Adipocyte (in vitro differentiated cells): ENCODE measurements at regions not wholly inside any gene's neighbourhood (a gene's known extent, or its start where the extent isn't known, plus 50 kb on each side); places are given as distances from the start of the nearest gene placed in this dataset.
"Not testable (repeated sequence)": the region's sequence is repeated elsewhere in the genome, so short reads cannot be mapped to it uniquely, and the experiment has no call there.

Experiments used
- DNase-seq: peaks from one replicate; pipeline ENCODE4 v3.0.0-alpha.2; 2015; ENCODE audit warnings: low read depth
- H3K27me3 ChIP-seq: replicated peaks from 2 replicates; pipeline ENCODE4 v1.7.0; 2013; ENCODE audit warnings: mild to moderate bottlenecking, low read length, moderate library complexity; ENCODE audit not compliant: control insufficient read depth, insufficient read depth
- H3K36me3 ChIP-seq: 2 replicates; pipeline ENCODE4 v1.7.0; 2013; ENCODE audit warnings: low read length, mild to moderate bottlenecking, moderate library complexity; ENCODE audit not compliant: control insufficient read depth, insufficient read depth, severe bottlenecking
- H3K4me1 ChIP-seq: 2 replicates; pipeline ENCODE4 v1.7.0; 2013; ENCODE audit warnings: mild to moderate bottlenecking, low read length, moderate library complexity; ENCODE audit not compliant: control insufficient read depth, insufficient read depth
- H3K4me3 ChIP-seq: 2 replicates; pipeline ENCODE4 v1.7.0; 2013; ENCODE audit warnings: mild to moderate bottlenecking, low read length, moderate library complexity
- H3K9ac ChIP-seq: 2 replicates; pipeline ENCODE4 v1.7.0; 2013; ENCODE audit warnings: mild to moderate bottlenecking, low read length, moderate library complexity
- H3K9me3 ChIP-seq: 2 replicates; pipeline ENCODE4 v1.7.0; 2013; ENCODE audit warnings: mild to moderate bottlenecking, low read length, moderate library complexity; ENCODE audit not compliant: control insufficient read depth

DNA sequence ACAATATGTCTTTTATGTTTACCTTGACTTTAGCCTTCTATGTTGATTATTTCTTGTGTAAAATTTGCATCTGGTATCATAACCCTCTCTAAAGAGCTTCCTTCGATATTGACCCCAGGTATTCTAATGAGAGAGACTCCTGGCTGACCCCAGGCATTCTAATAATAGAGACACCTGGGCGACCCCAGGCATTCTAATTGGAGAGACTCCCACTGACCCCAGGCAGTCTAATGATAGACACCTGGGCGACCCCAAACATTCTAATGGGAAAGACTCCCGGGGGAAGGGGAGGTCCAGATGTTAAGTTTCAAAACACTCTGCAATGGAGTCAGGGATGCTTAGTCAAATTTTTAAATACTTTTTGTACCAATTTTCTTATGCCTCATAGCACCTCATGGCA is 726.4 kb downstream of the COL12A1 start:
- H3K4me3 ChIP-seq: no peak overlapping the region
- DNase-seq: no peak

DNA sequence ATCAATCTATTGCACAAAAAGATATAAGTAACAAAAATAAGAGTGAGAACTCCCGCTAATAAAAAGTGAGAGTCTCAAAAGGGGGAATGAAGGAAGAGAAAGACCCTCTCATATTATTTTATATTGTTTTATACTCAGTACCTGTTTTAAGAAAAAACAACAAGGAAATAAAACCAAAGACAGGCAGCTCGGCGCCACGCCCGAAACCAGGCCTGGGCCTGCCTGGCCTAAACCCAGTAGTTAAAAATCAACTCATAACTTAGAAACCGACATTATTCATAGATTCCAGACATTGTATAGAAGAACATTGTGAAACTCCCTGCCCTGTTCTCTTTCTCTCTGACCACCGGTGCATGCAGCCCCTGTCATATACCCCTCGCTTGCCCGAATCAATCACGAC is 731.8 kb downstream of the COL12A1 start:
- not testable (repeated sequence) for H3K9ac ChIP-seq, H3K36me3 ChIP-seq, H3K9me3 ChIP-seq, DNase-seq, H3K27me3 ChIP-seq, H3K4me1 ChIP-seq, H3K4me3 ChIP-seq

More for the DNA sequence above, 726.4 kb downstream of the COL12A1 start:
- Histone ChIP-seq H3K36me3 (no peaks in the 10 kb centered on the region), H3K9ac (no peak overlapping the region), H3K4me1 (peaks cover 15% of the 10 kb centered on the region), H3K9me3 (no peaks in the 10 kb centered on the region), H3K27me3 (no peaks in the 10 kb centered on the region)

DNA sequence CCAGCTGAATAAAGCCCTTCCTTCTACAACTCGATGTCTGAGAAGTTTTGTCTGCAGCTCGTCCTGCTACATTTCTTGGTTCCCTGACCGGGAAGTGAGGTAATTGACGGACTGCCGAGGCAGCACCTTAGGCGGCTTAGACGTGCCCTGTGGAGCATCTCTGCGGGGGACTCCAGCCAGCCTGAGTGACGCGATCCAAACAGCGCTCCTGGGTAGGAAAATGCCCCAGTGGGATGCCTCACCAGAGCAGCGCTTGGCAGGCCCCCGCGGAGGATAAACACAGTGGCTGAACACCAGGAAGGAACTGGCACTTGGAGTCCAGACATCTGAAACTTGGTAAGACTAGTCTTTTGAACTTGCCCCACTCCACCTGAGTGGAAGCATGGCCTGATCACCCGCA is 737.3 kb downstream of the COL12A1 start:
- not testable (repeated sequence) for H3K4me1 ChIP-seq, H3K9ac ChIP-seq, H3K36me3 ChIP-seq, H3K27me3 ChIP-seq, H3K4me3 ChIP-seq, H3K9me3 ChIP-seq, DNase-seq

DNA sequence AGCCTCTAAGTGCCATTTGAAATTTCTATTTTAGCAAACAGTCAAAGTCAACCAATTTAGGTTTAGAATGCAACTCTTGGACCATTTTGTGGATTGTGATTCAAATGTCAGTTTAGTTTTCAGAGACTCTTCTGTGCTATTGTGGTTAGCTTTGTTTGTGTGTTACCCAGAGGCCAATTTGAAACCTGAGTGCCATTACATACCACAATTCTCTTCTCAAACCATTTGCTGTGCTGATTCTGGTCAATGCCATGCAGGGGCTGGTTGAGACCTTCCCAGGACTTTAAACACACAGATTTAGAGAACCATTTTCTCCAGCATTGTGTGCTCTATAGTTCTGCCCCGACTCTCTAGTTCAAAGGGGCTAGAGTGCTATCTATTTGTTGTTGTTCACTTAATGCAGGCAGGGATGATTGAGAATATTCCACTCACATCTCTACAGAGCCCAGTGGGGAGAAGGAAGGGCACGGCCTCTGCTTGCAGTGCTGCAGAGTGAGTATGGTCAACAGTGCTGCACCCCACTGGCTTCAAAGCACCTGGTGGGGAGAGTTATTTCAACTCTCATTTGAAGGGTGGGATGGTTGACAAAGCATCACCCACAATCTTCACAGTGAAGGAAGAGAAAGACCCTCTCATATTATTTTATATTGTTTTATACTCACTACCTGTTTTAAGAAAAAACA is 738.2 kb downstream of the COL12A1 start:
- H3K27me3 ChIP-seq: peaks cover 4% of the 10 kb centered on the region
- DNase-seq: peak; percentile 7
- peaks cover 3% of the 10 kb centered on the region for H3K9me3 ChIP-seq
- H3K4me3 ChIP-seq: no peak overlapping the region
- H3K36me3 ChIP-seq: no peaks in the 10 kb centered on the region
- no peak overlapping the region for H3K9ac ChIP-seq
- H3K4me1 ChIP-seq: no peaks in the 10 kb centered on the region

DNA sequence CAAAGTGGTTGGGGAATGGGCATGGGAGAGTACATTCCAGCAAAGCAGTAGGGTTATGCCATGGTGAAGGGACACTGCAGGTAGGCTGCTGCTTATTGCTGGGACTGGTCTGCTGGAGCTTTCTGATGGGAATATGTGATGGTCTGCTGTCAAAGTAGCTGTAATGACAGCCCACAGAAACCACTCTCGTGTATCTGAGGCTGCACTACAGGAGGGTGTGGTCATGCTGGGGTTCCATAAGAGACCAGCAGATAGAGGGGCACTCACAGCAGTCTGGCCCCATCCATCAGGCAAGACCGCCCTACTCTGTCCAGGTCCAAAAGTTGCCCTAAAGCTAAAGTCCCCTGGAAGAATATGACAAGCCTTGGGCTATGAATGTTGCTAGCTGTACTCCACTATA is 739.3 kb downstream of the COL12A1 start:
- H3K36me3 ChIP-seq: no peaks in the 10 kb centered on the region
- H3K4me1 ChIP-seq: no peaks in the 10 kb centered on the region
- H3K27me3 ChIP-seq: peaks cover 4% of the 10 kb centered on the region
- no peak overlapping the region for H3K9ac ChIP-seq
- no peak for DNase-seq
- peaks cover 8% of the 10 kb centered on the region for H3K9me3 ChIP-seq
- no peak overlapping the region for H3K4me3 ChIP-seq

DNA sequence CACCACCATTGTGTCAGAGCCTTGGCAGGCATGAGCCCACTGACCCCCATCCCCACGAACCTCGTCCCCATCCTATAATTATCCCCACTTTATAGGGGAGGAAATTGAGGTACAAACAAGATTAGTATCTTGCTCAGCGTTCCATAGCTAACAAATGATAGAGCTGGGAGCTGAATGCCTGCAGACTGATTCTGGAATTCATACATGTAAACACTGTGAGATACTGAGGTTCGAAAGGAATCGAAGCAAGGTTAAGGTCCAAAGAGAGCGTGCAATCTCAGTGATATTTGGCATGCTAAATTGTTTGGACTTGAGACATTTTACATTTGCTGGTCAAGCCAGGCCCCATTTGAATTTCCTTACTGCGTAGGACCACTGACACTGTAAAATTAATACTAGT is 746.6 kb downstream of the COL12A1 start:
- no peaks in the 10 kb centered on the region for H3K36me3 ChIP-seq
- H3K4me1 ChIP-seq: no peaks in the 10 kb centered on the region
- no peaks in the 10 kb centered on the region for H3K27me3 ChIP-seq
- H3K9ac ChIP-seq: no peak overlapping the region
- no peak for DNase-seq
- peaks cover 8% of the 10 kb centered on the region for H3K9me3 ChIP-seq
- no peak overlapping the region for H3K4me3 ChIP-seq

DNA sequence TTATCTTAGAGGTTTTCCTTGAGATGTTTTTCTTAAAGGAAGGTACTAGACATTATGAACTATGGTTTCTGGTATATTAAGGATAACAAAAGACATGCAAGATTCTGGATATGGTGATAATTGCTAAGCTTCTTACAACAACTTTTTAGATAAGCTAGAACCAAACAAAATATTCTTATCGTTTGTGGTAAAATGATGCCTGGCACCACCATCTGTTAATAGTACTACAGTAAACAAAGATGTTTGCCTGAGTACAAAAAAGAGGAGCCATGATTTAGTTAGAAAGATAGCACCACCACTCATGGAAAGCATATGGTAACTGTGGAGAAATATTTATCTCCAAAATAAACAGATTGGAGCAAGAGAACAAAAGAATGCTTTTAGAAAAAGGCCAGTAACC is 747.3 kb downstream of the COL12A1 start:
- peaks cover 8% of the 10 kb centered on the region for H3K9me3 ChIP-seq
- H3K4me1 ChIP-seq: no peaks in the 10 kb centered on the region
- no peak for DNase-seq
- H3K9ac ChIP-seq: no peak overlapping the region
- no peak overlapping the region for H3K4me3 ChIP-seq
- H3K36me3 ChIP-seq: no peaks in the 10 kb centered on the region
- H3K27me3 ChIP-seq: no peaks in the 10 kb centered on the region

DNA sequence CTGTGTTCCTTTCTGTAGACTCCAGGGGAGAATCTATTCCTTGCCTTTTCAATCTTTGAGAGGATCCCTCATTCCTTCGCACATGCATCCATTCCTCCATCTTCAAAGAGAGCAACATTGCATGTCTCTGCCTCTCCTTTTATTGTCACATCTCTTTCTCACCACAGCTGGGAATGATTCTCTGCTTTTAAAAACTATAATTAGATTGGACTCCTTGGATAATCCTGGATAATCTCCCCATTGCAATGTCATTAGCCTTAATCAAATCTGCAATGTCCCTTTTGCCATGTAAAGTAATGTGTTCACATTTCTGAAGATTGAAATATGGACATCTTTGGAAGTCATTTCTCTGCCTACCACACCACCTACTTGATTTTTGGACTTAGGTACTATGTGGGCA is 750.1 kb downstream of the COL12A1 start:
- DNase-seq: no peak
- H3K4me3 ChIP-seq: no peak overlapping the region
- H3K9me3 ChIP-seq: no peaks in the 10 kb centered on the region
- no peak overlapping the region for H3K9ac ChIP-seq
- H3K36me3 ChIP-seq: no peaks in the 10 kb centered on the region
- no peaks in the 10 kb centered on the region for H3K4me1 ChIP-seq
- H3K27me3 ChIP-seq: no peaks in the 10 kb centered on the region

DNA sequence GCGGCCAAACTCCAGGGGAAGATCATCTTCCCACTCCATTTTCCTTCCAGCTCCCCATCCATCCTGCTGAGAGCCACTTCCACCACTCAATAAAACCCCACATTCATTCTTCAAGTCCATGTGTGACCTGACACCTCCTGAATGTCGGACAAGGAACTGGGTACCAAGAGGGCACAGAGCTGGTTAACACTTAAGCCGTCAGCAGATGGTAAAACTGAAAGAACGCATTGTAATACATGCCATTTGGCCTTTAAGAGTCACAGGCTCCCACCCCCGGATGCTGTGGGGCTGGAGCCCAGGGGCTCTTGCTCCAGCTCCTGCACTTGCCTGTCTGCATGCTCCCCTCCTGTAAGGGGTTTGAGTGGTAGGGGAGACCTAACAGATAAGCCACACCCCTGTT is 753.9 kb downstream of the COL12A1 start:
- Histone ChIP-seq H3K36me3 (no peaks in the 10 kb centered on the region), H3K9me3 (no peaks in the 10 kb centered on the region), H3K27me3 (no peaks in the 10 kb centered on the region), H3K4me3 (no peak overlapping the region), H3K9ac (no peak overlapping the region), H3K4me1 (peaks cover 1% of the 10 kb centered on the region)
- no peak for DNase-seq

DNA sequence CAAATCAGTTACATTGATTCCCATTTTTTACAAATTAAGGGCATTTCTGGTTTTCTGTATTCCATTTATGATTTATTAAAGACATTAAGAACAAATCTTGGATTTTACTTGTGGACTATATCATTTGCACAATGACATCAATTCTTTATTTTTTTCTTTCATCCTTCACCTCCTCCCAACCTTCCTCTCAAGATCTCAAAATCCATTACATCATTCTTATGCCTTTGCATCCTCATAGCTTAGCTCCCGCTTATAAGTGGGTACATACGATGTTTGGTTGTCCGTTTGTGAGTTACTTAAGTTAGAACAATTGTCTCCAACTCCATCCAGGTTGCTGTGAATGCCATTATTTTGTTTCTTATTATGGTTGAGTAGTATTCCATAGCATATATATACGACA is 752.8 kb downstream of the CD109 start:
- no peak overlapping the region for H3K4me3 ChIP-seq
- no peaks in the 10 kb centered on the region for H3K36me3 ChIP-seq
- H3K4me1 ChIP-seq: peaks cover 3% of the 10 kb centered on the region
- no peak for DNase-seq
- no peak overlapping the region for H3K9ac ChIP-seq
- no peaks in the 10 kb centered on the region for H3K9me3 ChIP-seq
- no peaks in the 10 kb centered on the region for H3K27me3 ChIP-seq

DNA sequence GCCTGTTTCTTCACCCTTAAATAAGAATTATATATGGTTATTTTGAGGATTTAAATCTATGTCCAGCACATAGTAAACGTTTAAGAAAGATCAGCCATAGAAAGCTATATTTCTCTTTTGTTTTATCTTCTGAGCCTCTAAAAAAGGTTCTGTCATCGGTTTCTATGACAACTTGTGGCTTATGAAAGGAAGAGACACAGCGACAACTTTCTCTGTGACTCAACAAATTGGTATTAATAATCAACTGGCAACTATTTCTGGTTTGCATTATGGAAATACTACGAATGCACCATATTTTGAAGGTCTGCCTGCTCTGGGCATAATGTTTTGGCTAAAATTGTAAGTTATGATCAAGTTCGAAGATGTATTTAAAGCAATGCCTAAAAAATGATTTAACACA is 751.0 kb downstream of the CD109 start:
- Histone ChIP-seq H3K4me3 (no peak overlapping the region), H3K27me3 (no peaks in the 10 kb centered on the region), H3K9me3 (no peaks in the 10 kb centered on the region), H3K9ac (no peak overlapping the region), H3K36me3 (no peaks in the 10 kb centered on the region), H3K4me1 (peaks cover 3% of the 10 kb centered on the region)
- DNase-seq: no peak

DNA sequence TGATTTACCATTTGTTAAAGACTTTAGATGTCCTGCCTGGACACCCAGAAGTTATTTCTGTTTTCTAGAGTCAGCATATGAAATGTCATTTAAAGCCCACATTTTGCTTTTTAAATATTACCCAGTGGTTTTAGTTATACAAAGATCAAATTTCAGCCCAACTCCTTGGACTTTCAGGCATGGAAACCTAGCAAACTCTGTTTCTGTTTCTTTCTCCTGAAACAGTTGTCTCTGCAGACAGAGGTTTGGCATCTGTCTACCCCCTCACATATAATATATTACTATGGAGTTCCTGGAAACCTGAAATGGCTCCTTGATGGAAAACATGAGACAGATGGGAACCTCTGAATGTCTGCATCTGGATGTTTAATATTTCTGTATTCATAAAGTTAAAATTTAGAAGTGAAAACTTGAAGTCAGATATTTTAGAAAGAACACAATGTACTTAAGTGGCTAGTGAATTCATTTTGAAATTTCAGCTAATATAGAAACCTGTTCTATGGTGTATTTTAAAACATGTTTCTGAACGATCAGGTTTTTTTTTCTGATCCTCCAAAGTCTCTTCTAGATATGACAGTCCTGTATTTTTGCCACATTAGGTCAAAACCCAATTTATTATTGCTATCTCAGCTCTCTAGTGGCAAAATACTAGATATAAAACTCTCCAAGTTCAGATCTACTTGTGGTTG is 743.3 kb downstream of the CD109 start:
- peaks cover 3% of the 10 kb centered on the region for H3K4me1 ChIP-seq
- no peaks in the 10 kb centered on the region for H3K9me3 ChIP-seq
- H3K4me3 ChIP-seq: no peak overlapping the region
- peak; percentile 28 for DNase-seq
- H3K9ac ChIP-seq: no peak overlapping the region
- no peaks in the 10 kb centered on the region for H3K27me3 ChIP-seq
- H3K36me3 ChIP-seq: no peaks in the 10 kb centered on the region
